Activated CD4-positive, alpha-beta T cell treated with anti-CD3 and anti-CD28 coated beads, Interleukin-2, amount 50 U/mL, for 16 hours (primary cell): ENCODE measurements at regions not wholly inside any gene's neighbourhood (a gene's known extent, or its start where the extent isn't known, plus 50 kb on each side); places are given as distances from the start of the nearest gene placed in this dataset.

ENCODE experiments used
- DNase-seq: peaks from one replicate; pipeline ENCODE4 v3.0.0-alpha.2; 2020

- no peak for DNase-seq
Observed at GRCh38 chr7:24214670-24215069, 69.3 kb upstream of the NPY start.

GRCh38 chr7:24216576-24217125 lies 67.3 kb upstream of the NPY start:
- no peak for DNase-seq

GRCh38 chr7:24221500-24221899 lies 62.5 kb upstream of the NPY start:
- no peak for DNase-seq

GRCh38 chr7:24227068-24227467 lies 56.9 kb upstream of the NPY start:
- DNase-seq, result no peak

GRCh38 chr7:24227603-24228359 lies 56.2 kb upstream of the NPY start:
- DNase-seq, result peak; percentile 7

GRCh38 chr7:24229481-24230226 lies 54.3 kb upstream of the NPY start:
- no peak for DNase-seq

- no peak for DNase-seq
Observed at GRCh38 chr7:24231493-24231892, 52.5 kb upstream of the NPY start.

- DNase-seq, result no peak
Observed at GRCh38 chr7:24233386-24233785, 50.6 kb upstream of the NPY start.
